Colonic mucosa (tissue), 4 donors: ENCODE measurements at regions not wholly inside any gene's neighbourhood (a gene's known extent, or its start where the extent isn't known, plus 50 kb on each side); places are given as distances from the start of the nearest gene placed in this dataset.

Experiments
- DNase-seq: peaks from one replicate; pipeline ENCODE4 v3.0.0-alpha.2; 2020
- H3K27ac ChIP-seq: fragments of 200-600 bp; one replicate; pipeline ENCODE4 v1.8.0; 2021
- H3K27me3 ChIP-seq: fragments of 200-600 bp; one replicate; pipeline ENCODE4 v1.8.0; 2021
- H3K36me3 ChIP-seq: fragments of 200-600 bp; one replicate; pipeline ENCODE4 v1.8.0; 2021
- H3K4me1 ChIP-seq: fragments of 200-600 bp; one replicate; pipeline ENCODE4 v1.8.0; 2021; ENCODE audit warnings: mild to moderate bottlenecking
- H3K4me3 ChIP-seq: fragments of 200-600 bp; one replicate; pipeline ENCODE4 v1.8.0; 2021
- H3K9ac ChIP-seq, 2 donors: one replicate each; pipeline ENCODE4 v1.7.0; 2013; ENCODE audit warnings: control low read depth in 2 of 2, low read depth in 2 of 2, low read length in 2 of 2
- H3K9me3 ChIP-seq: fragments of 200-600 bp; one replicate; pipeline ENCODE4 v1.8.0; 2021
- CTCF ChIP-seq: fragments of 200-600 bp; IDR thresholded peaks from one replicate; pipeline ENCODE4 v1.8.0; 2022; ENCODE audit warnings: antibody characterized with exemption, mild to moderate bottlenecking
- intact Hi-C: fragments of 100-400 bp; cut with DNase I; formaldehyde crosslinking; loops from one replicate; pipeline ENCODE4 v1.14.1; 2022
- donor health status: healthy.
- donor health status: DM: no; HTN: no; CAD: no.
- donor health status: DM: no; HTN: no; CAD: no.

GRCh38 chr2:145016711-145017110, 496.8 kb upstream of the ZEB2 start:
- H3K36me3 ChIP-seq, result no peaks in the 10 kb centered on the region
- H3K4me3 ChIP-seq, result no peak overlapping the region
- no peaks in the 10 kb centered on the region for H3K4me1 ChIP-seq
- H3K9ac ChIP-seq, result no peak overlapping the region
- TF ChIP-seq CTCF, result no peak
- no peak overlapping the region for H3K27ac ChIP-seq
- no peak for DNase-seq
- intact Hi-C loops, result no loop called here
- H3K9me3 ChIP-seq, result no peaks in the 10 kb centered on the region
- no peaks in the 10 kb centered on the region for H3K27me3 ChIP-seq

DNA sequence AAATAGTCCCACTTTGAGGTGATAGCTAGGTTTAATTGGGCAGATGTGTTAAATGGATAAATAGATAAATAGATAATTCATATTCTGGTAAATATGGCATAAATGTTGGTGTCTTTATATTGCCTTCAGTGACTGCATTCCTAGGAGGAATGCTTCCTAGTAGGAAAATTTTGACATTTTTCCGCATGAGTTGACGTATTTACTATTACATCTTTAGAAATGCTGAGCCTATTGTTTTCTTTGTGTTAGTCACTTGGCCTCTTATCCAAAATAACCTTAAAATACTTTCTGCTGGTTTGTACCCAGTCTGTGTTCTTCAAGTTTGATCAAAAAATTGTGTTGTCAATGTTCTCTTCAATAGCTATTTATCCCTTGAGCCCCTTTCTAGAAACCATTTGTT, 495.6 kb upstream of the ZEB2 start:
- H3K27me3 ChIP-seq, result no peaks in the 10 kb centered on the region
- H3K27ac ChIP-seq, result no peak overlapping the region
- no peaks in the 10 kb centered on the region for H3K4me1 ChIP-seq
- H3K4me3 ChIP-seq, result no peak overlapping the region
- H3K9ac ChIP-seq, result no peak overlapping the region
- no peaks in the 10 kb centered on the region for H3K36me3 ChIP-seq
- TF ChIP-seq CTCF, result no peak
- no peaks in the 10 kb centered on the region for H3K9me3 ChIP-seq
- intact Hi-C loops, result no loop called here
- DNase-seq, result no peak

- no peak for TF ChIP-seq CTCF
- no peaks in the 10 kb centered on the region for H3K27me3 ChIP-seq
- no peak overlapping the region for H3K9ac ChIP-seq
- H3K9me3 ChIP-seq, result no peaks in the 10 kb centered on the region
- H3K4me1 ChIP-seq, result no peaks in the 10 kb centered on the region
- no peaks in the 10 kb centered on the region for H3K36me3 ChIP-seq
- intact Hi-C loops, result no loop called here
- DNase-seq, result no peak
- H3K4me3 ChIP-seq, result no peak overlapping the region
- H3K27ac ChIP-seq, result no peak overlapping the region
Measured at GRCh38 chr2:145012806-145013205, 492.9 kb upstream of the ZEB2 start.

GRCh38 chr2:145012214-145012670, 492.3 kb upstream of the ZEB2 start:
- Histone ChIP-seq H3K9me3 (no peaks in the 10 kb centered on the region), H3K9ac (no peak overlapping the region), H3K4me1 (no peaks in the 10 kb centered on the region), H3K36me3 (no peaks in the 10 kb centered on the region), H3K4me3 (no peak overlapping the region), H3K27ac (no peak overlapping the region), H3K27me3 (no peaks in the 10 kb centered on the region)
- intact Hi-C loops, result no loop called here
- no peak for DNase-seq
- TF ChIP-seq CTCF, result no peak

DNA sequence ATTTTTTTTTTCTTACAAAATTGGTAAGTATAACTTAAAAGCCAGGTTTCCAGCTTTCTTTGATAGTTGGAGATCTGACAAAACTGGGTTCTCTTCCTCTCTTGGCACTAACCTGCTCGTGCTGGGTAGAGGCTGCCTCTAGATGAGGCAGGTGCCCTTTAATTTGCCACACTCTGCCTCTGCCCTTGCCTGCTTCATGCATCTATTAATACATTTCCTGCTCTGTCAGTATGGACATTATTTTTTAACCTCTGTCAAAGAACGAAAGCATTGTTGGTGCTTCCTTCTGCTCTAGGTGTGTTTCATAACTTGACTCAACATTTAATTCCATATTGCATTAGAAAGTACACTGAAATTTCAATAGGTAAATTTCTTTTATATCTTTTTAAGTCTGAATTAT, 490.7 kb upstream of the ZEB2 start:
- no peak overlapping the region for H3K9ac ChIP-seq
- H3K9me3 ChIP-seq, result no peaks in the 10 kb centered on the region
- no peak overlapping the region for H3K4me3 ChIP-seq
- no peak for TF ChIP-seq CTCF
- H3K27ac ChIP-seq, result no peak overlapping the region
- H3K27me3 ChIP-seq, result no peaks in the 10 kb centered on the region
- no peaks in the 10 kb centered on the region for H3K36me3 ChIP-seq
- H3K4me1 ChIP-seq, result no peaks in the 10 kb centered on the region
- no peak for DNase-seq
- intact Hi-C loops, result no loop called here

DNA sequence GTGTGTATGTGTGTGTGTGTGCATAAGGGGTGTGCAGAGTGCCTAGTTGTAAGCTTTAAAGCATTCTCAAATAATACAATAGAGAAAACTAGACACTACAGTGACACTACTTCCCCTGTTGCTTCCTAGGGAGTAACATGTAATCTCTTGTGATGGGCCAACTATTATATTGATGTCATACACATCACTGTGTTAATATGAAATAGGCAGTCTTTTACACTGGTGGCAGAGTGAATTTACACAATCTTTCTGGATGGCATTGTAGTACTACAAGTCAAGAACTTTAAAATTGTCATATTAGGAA, 488.0 kb upstream of the ZEB2 start:
- intact Hi-C loops, result no loop called here
- H3K4me3 ChIP-seq, result no peak overlapping the region
- no peak overlapping the region for H3K27ac ChIP-seq

More for the DNA sequence above, 488.0 kb upstream of the ZEB2 start:
- Histone ChIP-seq H3K27me3 (no peaks in the 10 kb centered on the region), H3K9ac (no peak overlapping the region), H3K9me3 (no peaks in the 10 kb centered on the region), H3K4me1 (no peaks in the 10 kb centered on the region), H3K36me3 (no peaks in the 10 kb centered on the region)
- no peak for TF ChIP-seq CTCF
- DNase-seq, result no peak
